PC-9 (cell line): ENCODE measurements at regions not wholly inside any gene's neighbourhood (a gene's known extent, or its start where the extent isn't known, plus 50 kb on each side); places are given as distances from the start of the nearest gene placed in this dataset.

ENCODE experiments used
- BruUV-seq: library from RNA; stranded (reverse); fragments of 400-500 nt; replicated peaks from 2 replicates; lab custom pipeline; 2021; lab: Mats Ljungman, UMichigan
- CTCF ChIA-PET: fragments of 300-600 bp; sonication (Branson Sonifier 250); formaldehyde crosslinking; loops from one replicate; lab custom pipeline; 2022; ENCODE audit warnings: antibody characterized with exemption; lab: Charles Lee
- POLR2A ChIA-PET: fragments of 300-600 bp; sonication (Branson Sonifier 250); formaldehyde crosslinking; loops from one replicate; lab custom pipeline; 2022; ENCODE audit warnings: antibody characterized with exemption; ENCODE audit not compliant: unreplicated experiment; lab: Charles Lee
- DNase-seq, 2 experiments: peaks; one replicate each; pipeline versions ENCODE4 v3.0.0 to v3.0.0-alpha.2; 2015 to 2022; ENCODE audit warnings: mixed read lengths in 1 of 2
- H2AFZ ChIP-seq: fragments of 200-600 bp; sonication (generic); 2 replicates; pipeline ENCODE4 v1.8.1; 2017; ENCODE audit warnings: antibody characterized with exemption
- H3F3A ChIP-seq: fragments of 200-600 bp; sonication (generic); 2 replicates; pipeline ENCODE4 v1.8.1; 2017; ENCODE audit warnings: antibody characterized with exemption, mild to moderate bottlenecking, low read depth; ENCODE audit not compliant: insufficient read depth
- H3K27ac ChIP-seq: fragments of 200-600 bp; sonication (generic); 2 replicates; pipeline ENCODE4 v1.6.1; 2016; ENCODE audit warnings: mixed run types
- H3K27me3 ChIP-seq: fragments of 200-600 bp; sonication (generic); 2 replicates; pipeline ENCODE4 v1.6.1; 2016; ENCODE audit warnings: low read depth, mixed run types; ENCODE audit not compliant: insufficient read depth
- H3K36me3 ChIP-seq: fragments of 200-600 bp; sonication (generic); 2 replicates; pipeline ENCODE4 v1.6.1; 2016; ENCODE audit warnings: low read depth, mixed run types
- H3K4me1 ChIP-seq: fragments of 200-600 bp; sonication (generic); replicated peaks from 2 replicates; pipeline ENCODE4 v1.6.1; 2016; ENCODE audit warnings: mixed run types; ENCODE audit not compliant: insufficient read depth
- H3K4me2 ChIP-seq: fragments of 200-600 bp; sonication (generic); 2 replicates; pipeline ENCODE4 v1.6.1; 2017; ENCODE audit warnings: mixed run types
- H3K4me3 ChIP-seq: fragments of 200-600 bp; sonication (generic); 2 replicates; pipeline ENCODE4 v1.6.1; 2016; ENCODE audit warnings: mixed run types
- H3K79me2 ChIP-seq: fragments of 200-600 bp; sonication (generic); 2 replicates; pipeline ENCODE4 v1.6.1; 2017; ENCODE audit warnings: low read depth, mixed run types
- H3K9me2 ChIP-seq: fragments of 200-600 bp; sonication (generic); 2 replicates; pipeline ENCODE4 v1.8.1; 2017; ENCODE audit warnings: mild to moderate bottlenecking; ENCODE audit not compliant: insufficient read depth
- H3K9me3 ChIP-seq: fragments of 200-600 bp; sonication (generic); 2 replicates; pipeline ENCODE4 v1.8.1; 2016; ENCODE audit warnings: low read depth; ENCODE audit not compliant: insufficient read depth
- H4K20me1 ChIP-seq: fragments of 200-600 bp; sonication (generic); 2 replicates; pipeline ENCODE4 v1.8.1; 2017; ENCODE audit not compliant: insufficient read depth
- CTCF ChIP-seq: fragments of 200-600 bp; sonication (generic); conservative IDR thresholded peaks from 2 replicates; pipeline ENCODE4 v1.6.1; 2017; ENCODE audit warnings: mixed run types, antibody characterized with exemption, mild to moderate bottlenecking, moderate library complexity
- EZH2 ChIP-seq: fragments of 200-600 bp; sonication (generic); IDR thresholded peaks from 2 replicates; pipeline ENCODE4 v1.8.0; 2017; ENCODE audit warnings: antibody characterized with exemption, low read depth
- intact Hi-C: fragments of 100-400 bp; cut with micrococcal nuclease; formaldehyde crosslinking; loops from one replicate; pipeline ENCODE4 v1.10.0; 2022; ENCODE audit not compliant: unreplicated experiment

- H3K9me3 ChIP-seq, result no peaks in the 10 kb centered on the region
- intact Hi-C loops, result no loop called here
- H3K4me3 ChIP-seq, result no peak overlapping the region
- H3K9me2 ChIP-seq, result no peaks in the 10 kb centered on the region
- DNase-seq, result no peak
- no peak overlapping the region for H3K4me2 ChIP-seq
- no peak for TF ChIP-seq EZH2
- no peak for TF ChIP-seq CTCF
- POLR2A ChIA-PET, result interaction anchor here (0.6 kb wide), 1 partner anchor 357 kb away, joined by 3 read pairs; no protein-coding TSS in a partner anchor
- BruUV-seq, result no TSS peak
- H3K27me3 ChIP-seq, result no peaks in the 10 kb centered on the region
- CTCF ChIA-PET, result no interaction called here
- no peaks in the 10 kb centered on the region for H3F3A ChIP-seq
- no peaks in the 10 kb centered on the region for H3K79me2 ChIP-seq
- H4K20me1 ChIP-seq, result no peaks in the 10 kb centered on the region
- H3K27ac ChIP-seq, result no peak overlapping the region
- no peaks in the 10 kb centered on the region for H3K36me3 ChIP-seq
- H2AFZ ChIP-seq, result no peak overlapping the region
- H3K4me1 ChIP-seq, result no peaks in the 10 kb centered on the region; the same call in 1 of the 2 replicates
Observed at GRCh38 chr6:133179481-133179880, 61.7 kb upstream of the EYA4 start.

- ChIA-PET CTCF (no interaction called here), POLR2A (no interaction called here)
- Histone ChIP-seq H3K4me2 (no peak overlapping the region), H4K20me1 (no peaks in the 10 kb centered on the region), H3F3A (no peaks in the 10 kb centered on the region), H3K9me2 (no peaks in the 10 kb centered on the region), H3K4me3 (no peak overlapping the region), H3K4me1 (no peaks in the 10 kb centered on the region), H3K36me3 (no peaks in the 10 kb centered on the region), H3K27me3 (no peaks in the 10 kb centered on the region), H3K9me3 (no peaks in the 10 kb centered on the region), H2AFZ (no peak overlapping the region), H3K79me2 (no peaks in the 10 kb centered on the region), H3K27ac (no peak overlapping the region)
- TF ChIP-seq CTCF (no peak), EZH2 (no peak)
- no peak for DNase-seq
- no TSS peak for BruUV-seq
- intact Hi-C loops, result loop anchor here (2.0 to 5.0 kb wide), 4 partner anchors 247 to 369 kb away; no protein-coding TSS in a partner anchor
Observed at GRCh38 chr6:133183691-133184090, 57.5 kb upstream of the EYA4 start.

GRCh38 chr6:133184798-133185372 is 56.3 kb upstream of the EYA4 start:
- Histone ChIP-seq H4K20me1 (no peaks in the 10 kb centered on the region), H3K4me3 (no peak overlapping the region), H3K9me3 (no peaks in the 10 kb centered on the region), H3K27me3 (no peaks in the 10 kb centered on the region), H3K4me1 (no peaks in the 10 kb centered on the region), H3K9me2 (no peaks in the 10 kb centered on the region), H2AFZ (no peak overlapping the region; the same call in 1 of the 2 replicates), H3K79me2 (no peaks in the 10 kb centered on the region), H3F3A (no peaks in the 10 kb centered on the region), H3K4me2 (no peak overlapping the region), H3K27ac (no peak overlapping the region), H3K36me3 (no peaks in the 10 kb centered on the region)
- DNase-seq, result no peak
- CTCF ChIA-PET, result interaction anchor here (0.5 to 1.0 kb wide), 3 partner anchors 271 to 367 kb away, joined by 3 to 4 read pairs (median 3); no protein-coding TSS in a partner anchor
- TF ChIP-seq CTCF (peak; percentile 92), EZH2 (no peak)
- BruUV-seq, result no TSS peak
- POLR2A ChIA-PET, result interaction anchor here (0.6 kb wide), 1 partner anchor 324 kb away, joined by 4 read pairs; no protein-coding TSS in a partner anchor
- intact Hi-C loops, result loop anchor here (2.0 to 5.0 kb wide), 6 partner anchors 223 to 732 kb away; no protein-coding TSS in a partner anchor
